SU-DHL-6 (cell line): ENCODE measurements at regions not wholly inside any gene's neighbourhood (a gene's known extent, or its start where the extent isn't known, plus 50 kb on each side); places are given as distances from the start of the nearest gene placed in this dataset.

Source experiments
- H2AFZ ChIP-seq: fragments of 200-600 bp; sonication (generic); 2 replicates; pipeline ENCODE4 v1.6.1; 2014; ENCODE audit warnings: low read depth, mild to moderate bottlenecking, moderate library complexity, mixed read lengths, antibody characterized with exemption, low read length; ENCODE audit not compliant: severe bottlenecking
- H3F3A ChIP-seq: fragments of 200-600 bp; shearing (Covaris generic); 2 replicates; pipeline ENCODE4 v1.6.0; 2016; ENCODE audit warnings: antibody characterized with exemption, mild to moderate bottlenecking; ENCODE audit not compliant: insufficient read depth
- H3K27ac ChIP-seq: fragments of 200-600 bp; sonication (generic); 2 replicates; pipeline ENCODE4 v1.5.1; 2016; ENCODE audit warnings: low read depth, mild to moderate bottlenecking, low read length, moderate library complexity, mixed read lengths
- H3K27me3 ChIP-seq: fragments of 200-600 bp; sonication (generic), shearing (Covaris generic); 2 replicates; pipeline ENCODE4 v1.6.0; 2014; ENCODE audit warnings: mild to moderate bottlenecking, low read length
- H3K36me3 ChIP-seq: fragments of 200-600 bp; sonication (generic); 2 replicates; pipeline ENCODE4 v1.6.1; 2014; ENCODE audit warnings: mild to moderate bottlenecking, low read length, mixed read lengths
- H3K4me2 ChIP-seq: fragments of 300-600, 200-600 bp; shearing (Covaris generic), sonication (generic); 2 replicates; pipeline ENCODE4 v1.6.0; 2014; ENCODE audit warnings: low read length, low read depth, mild to moderate bottlenecking; ENCODE audit not compliant: poor library complexity, severe bottlenecking
- H3K4me3 ChIP-seq: fragments of 200-600 bp; sonication (generic); 2 replicates; pipeline ENCODE4 v1.5.1; 2014; ENCODE audit warnings: antibody characterized with exemption, low read length, mild to moderate bottlenecking, mixed read lengths; ENCODE audit not compliant: insufficient read depth, poor library complexity, severe bottlenecking
- H3K79me2 ChIP-seq: fragments of 200-600 bp; sonication (generic); 2 replicates; pipeline ENCODE4 v1.6.1; 2014; ENCODE audit warnings: mild to moderate bottlenecking, low read length, moderate library complexity; ENCODE audit not compliant: insufficient read depth
- H3K9ac ChIP-seq: fragments of 200-600 bp; sonication (generic); 2 replicates; pipeline ENCODE4 v1.7.0; 2014; ENCODE audit warnings: mild to moderate bottlenecking, low read length
- H3K9me2 ChIP-seq: fragments of 200-600 bp; sonication (generic); replicated peaks from 2 replicates; pipeline ENCODE4 v1.6.1; 2014; ENCODE audit warnings: low read length; ENCODE audit not compliant: insufficient read depth
- H3K9me3 ChIP-seq: fragments of 200-600 bp; sonication (generic); 2 replicates; pipeline ENCODE4 v1.6.1; 2014; ENCODE audit warnings: low read length, mixed read lengths; ENCODE audit not compliant: insufficient read depth
- H4K20me1 ChIP-seq: fragments of 200-600 bp; sonication (generic); 2 replicates; pipeline ENCODE4 v1.6.1; 2014; ENCODE audit warnings: low read depth, mild to moderate bottlenecking, antibody characterized with exemption, low read length, moderate library complexity, mixed read lengths
- EZH2phosphoT487 ChIP-seq: fragments of 200-600 bp; sonication (generic), shearing (Covaris generic); conservative IDR thresholded peaks from 2 replicates; pipeline ENCODE4 v1.6.1; 2018; ENCODE audit warnings: mild to moderate bottlenecking, antibody characterized with exemption, low read length, moderate library complexity, mixed read lengths
- TF ChIP-seq, protein P1 (sequence below): fragments of 200-600 bp; sonication (generic); IDR thresholded peaks from one replicate; pipeline ENCODE4 v1.5.1; 2017; ENCODE audit warnings: antibody characterized with exemption, mild to moderate bottlenecking, low read length, moderate library complexity; ENCODE audit not compliant: insufficient read depth, poor library complexity, severe bottlenecking

DNA sequence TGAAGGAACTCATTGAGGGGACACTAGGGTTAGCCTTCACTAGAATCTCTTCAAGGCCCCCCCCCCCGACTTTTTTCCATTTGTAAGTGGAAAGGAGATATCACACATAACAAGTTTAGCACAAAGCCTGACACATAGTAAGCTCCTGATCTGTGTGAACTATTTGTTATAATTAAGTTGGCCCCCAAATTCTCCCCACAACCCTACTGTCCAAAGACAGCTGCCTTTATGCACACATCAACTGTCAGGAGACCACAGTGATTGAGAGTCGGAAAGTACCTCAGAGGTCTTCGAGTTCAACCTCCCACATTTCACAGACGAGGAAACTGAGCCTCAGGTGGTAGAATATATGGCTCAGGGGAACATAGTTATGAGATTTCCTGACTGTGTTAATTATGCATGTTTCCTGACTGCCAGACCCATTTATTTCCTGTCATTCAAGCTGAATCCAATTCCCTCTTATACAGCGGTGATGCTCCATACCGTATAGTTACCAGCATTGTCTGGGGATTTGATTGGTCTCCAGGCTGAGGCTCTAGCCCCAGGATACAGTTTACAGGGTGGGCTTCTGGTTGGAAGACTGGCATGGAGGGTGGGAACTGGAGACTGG lies 227.4 kb upstream of the CMC1 start:
- no peak for TF ChIP-seq EZH2phosphoT487
- TF ChIP-seq, protein P1, sequence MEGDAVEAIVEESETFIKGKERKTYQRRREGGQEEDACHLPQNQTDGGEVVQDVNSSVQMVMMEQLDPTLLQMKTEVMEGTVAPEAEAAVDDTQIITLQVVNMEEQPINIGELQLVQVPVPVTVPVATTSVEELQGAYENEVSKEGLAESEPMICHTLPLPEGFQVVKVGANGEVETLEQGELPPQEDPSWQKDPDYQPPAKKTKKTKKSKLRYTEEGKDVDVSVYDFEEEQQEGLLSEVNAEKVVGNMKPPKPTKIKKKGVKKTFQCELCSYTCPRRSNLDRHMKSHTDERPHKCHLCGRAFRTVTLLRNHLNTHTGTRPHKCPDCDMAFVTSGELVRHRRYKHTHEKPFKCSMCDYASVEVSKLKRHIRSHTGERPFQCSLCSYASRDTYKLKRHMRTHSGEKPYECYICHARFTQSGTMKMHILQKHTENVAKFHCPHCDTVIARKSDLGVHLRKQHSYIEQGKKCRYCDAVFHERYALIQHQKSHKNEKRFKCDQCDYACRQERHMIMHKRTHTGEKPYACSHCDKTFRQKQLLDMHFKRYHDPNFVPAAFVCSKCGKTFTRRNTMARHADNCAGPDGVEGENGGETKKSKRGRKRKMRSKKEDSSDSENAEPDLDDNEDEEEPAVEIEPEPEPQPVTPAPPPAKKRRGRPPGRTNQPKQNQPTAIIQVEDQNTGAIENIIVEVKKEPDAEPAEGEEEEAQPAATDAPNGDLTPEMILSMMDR: no peak
- H3K4me3 ChIP-seq: no peak overlapping the region
- H3K27ac ChIP-seq: no peak overlapping the region
- H2AFZ ChIP-seq: no peak overlapping the region
- H3K9ac ChIP-seq: no peak overlapping the region
- no peaks in the 10 kb centered on the region for H3K79me2 ChIP-seq
- H3F3A ChIP-seq: no peaks in the 10 kb centered on the region
- H3K9me2 ChIP-seq: no peaks in the 10 kb centered on the region
- H4K20me1 ChIP-seq: no peaks in the 10 kb centered on the region
- no peaks in the 10 kb centered on the region for H3K27me3 ChIP-seq
- H3K4me2 ChIP-seq: no peak overlapping the region
- H3K36me3 ChIP-seq: no peaks in the 10 kb centered on the region
- H3K9me3 ChIP-seq: no peaks in the 10 kb centered on the region

DNA sequence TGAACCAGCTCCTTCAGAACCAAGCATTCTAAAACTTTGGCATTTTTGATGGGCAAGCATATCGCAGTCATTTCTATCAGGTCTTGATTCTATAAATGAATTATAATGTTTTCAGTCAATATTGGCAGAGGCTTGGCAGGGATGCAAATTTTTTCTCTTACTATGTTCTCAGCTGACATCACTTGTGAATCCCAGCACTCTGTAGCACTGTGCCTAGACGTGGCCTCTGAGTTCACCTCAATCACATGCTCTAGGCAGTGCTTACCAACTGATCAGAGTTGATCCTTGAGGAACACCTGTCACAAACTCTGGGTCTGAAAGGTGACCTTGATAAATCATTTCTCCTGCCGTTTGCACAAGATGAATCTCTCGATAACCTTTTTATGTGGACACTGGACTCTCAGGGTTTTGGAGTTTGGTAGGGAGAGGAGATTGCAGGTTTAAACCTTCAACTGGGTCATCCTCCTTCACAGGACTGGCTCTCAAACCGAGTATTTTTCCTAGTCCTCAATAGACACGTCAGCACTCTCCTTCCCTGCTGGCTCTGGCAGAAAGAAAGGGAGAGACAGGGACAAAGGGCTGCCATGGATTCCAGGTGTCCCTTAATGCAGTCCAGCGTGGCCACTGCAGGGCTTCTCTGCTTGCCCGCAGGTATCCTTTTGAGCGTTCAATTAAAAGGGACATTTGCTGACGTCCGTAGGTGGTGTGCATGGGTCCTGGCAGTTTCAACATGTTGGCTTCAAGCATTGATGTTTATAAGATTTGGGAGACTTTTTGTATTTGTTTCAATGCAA lies 222.3 kb upstream of the CMC1 start:
- Histone ChIP-seq H2AFZ (no peak overlapping the region), H3K9me2 (no peaks in the 10 kb centered on the region), H3K9me3 (no peaks in the 10 kb centered on the region), H3F3A (no peaks in the 10 kb centered on the region), H3K79me2 (no peaks in the 10 kb centered on the region), H3K4me2 (no peak overlapping the region), H3K9ac (no peak overlapping the region), H3K36me3 (no peaks in the 10 kb centered on the region), H3K27ac (no peak overlapping the region), H4K20me1 (no peaks in the 10 kb centered on the region), H3K4me3 (no peak overlapping the region), H3K27me3 (no peaks in the 10 kb centered on the region)
- TF ChIP-seq, protein P1: no peak
- no peak for TF ChIP-seq EZH2phosphoT487

DNA sequence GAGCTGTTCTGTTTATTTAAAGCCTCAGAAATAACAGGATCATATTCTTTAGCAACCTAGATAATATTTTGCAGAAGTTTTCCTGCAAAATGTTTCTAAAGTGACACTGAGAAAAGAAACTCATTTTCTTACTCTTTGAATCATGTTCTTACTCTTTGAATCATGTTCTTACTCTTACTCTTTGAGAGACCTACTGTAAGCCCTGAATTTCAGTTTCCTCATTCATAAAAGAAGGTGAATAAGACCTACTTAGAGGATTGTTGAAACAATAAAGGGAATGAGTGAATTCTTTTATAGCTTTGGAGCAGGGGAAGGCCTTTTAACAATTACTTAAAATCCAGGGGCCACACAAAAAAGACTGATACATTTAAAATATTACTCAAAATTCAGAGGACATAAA lies 221.7 kb upstream of the CMC1 start:
- Histone ChIP-seq H2AFZ (no peak overlapping the region), H3K27me3 (no peaks in the 10 kb centered on the region), H3K27ac (no peak overlapping the region), H3K4me2 (no peak overlapping the region), H3K36me3 (no peaks in the 10 kb centered on the region), H3F3A (no peaks in the 10 kb centered on the region), H3K79me2 (no peaks in the 10 kb centered on the region), H3K4me3 (no peak overlapping the region), H3K9ac (no peak overlapping the region), H3K9me2 (no peaks in the 10 kb centered on the region), H4K20me1 (no peaks in the 10 kb centered on the region), H3K9me3 (no peaks in the 10 kb centered on the region)
- TF ChIP-seq, protein P1: no peak
- TF ChIP-seq EZH2phosphoT487: no peak
